ENCODE measurements at regions not wholly inside any gene's neighbourhood (a gene's known extent, or its start where the extent isn't known, plus 50 kb on each side); places are given as distances from the start of the nearest gene placed in this dataset.

DNA sequence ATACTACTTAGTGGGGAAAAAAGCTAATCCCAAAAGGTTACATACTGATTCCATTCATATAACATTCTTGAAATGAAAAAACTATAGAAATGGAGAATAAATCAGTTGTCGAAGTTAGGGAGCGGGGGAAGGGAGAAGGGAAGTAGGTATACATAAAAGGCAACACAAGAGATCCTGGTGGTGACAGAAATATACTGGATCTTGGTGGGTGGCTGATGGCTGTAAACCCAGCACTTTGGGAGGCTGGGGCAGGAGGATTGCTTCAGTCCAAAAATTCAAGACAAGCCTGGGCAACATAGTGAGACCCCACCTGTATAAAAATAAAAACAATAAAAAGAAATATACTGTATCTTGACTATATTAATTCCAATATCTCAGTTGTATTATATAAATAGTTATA lies 105.7 kb upstream of the LGSN start:
- TF ChIP-seq, protein P1, sequence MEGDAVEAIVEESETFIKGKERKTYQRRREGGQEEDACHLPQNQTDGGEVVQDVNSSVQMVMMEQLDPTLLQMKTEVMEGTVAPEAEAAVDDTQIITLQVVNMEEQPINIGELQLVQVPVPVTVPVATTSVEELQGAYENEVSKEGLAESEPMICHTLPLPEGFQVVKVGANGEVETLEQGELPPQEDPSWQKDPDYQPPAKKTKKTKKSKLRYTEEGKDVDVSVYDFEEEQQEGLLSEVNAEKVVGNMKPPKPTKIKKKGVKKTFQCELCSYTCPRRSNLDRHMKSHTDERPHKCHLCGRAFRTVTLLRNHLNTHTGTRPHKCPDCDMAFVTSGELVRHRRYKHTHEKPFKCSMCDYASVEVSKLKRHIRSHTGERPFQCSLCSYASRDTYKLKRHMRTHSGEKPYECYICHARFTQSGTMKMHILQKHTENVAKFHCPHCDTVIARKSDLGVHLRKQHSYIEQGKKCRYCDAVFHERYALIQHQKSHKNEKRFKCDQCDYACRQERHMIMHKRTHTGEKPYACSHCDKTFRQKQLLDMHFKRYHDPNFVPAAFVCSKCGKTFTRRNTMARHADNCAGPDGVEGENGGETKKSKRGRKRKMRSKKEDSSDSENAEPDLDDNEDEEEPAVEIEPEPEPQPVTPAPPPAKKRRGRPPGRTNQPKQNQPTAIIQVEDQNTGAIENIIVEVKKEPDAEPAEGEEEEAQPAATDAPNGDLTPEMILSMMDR (IDR thresholded peaks at IDR 0.05; ENCODE audit: low read depth, low read length, missing control alignments): no peak
- DNase-seq (ENCODE audit: low read depth): no peak

DNA sequence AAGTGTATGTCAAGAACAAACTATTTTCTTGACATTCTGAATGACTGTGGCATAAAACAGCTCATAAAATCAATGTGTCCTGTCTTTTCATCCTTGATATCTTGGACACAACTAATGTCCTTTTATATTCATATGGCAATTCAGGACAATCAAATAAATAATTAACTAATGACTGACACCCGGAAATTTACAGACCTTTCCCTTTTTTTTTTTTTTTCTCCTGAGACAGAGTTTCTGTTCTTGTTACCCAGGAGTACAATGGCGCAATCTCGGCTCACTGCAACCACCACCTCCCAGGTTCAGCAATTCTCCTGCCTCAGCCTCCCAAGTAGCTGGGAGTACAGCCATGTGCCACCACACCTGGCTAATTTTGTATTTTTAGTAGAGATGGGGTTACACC lies 107.1 kb upstream of the LGSN start:
- no peak for DNase-seq (ENCODE audit: low read depth)
- TF ChIP-seq, protein P1 (IDR thresholded peaks at IDR 0.05; ENCODE audit: low read depth, low read length, missing control alignments): no peak
- H3K4me3 ChIP-seq (ENCODE audit: low read depth, low read length): no peak overlapping the region

More for the DNA sequence above, 105.7 kb upstream of the LGSN start:
- no peak overlapping the region for H3K4me3 ChIP-seq (ENCODE audit: low read depth, low read length)

DNA sequence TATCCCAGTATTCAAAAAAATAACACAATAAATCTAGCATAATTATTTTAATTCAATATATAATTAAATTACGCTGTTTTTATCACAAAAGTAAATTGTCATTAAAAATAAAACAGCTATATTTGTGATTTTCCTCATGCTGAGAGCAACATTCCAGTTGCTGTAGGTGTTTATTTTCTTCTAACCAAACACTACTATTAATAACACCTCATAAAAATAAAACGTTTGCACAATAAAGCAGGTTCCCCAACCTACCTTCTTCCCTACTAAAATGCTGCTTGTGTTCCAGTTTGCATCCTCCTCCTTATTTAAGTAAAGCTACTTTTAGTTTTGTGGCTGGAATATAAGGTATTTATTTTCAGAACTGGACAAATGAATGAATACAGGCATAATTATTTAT lies 108.2 kb upstream of the LGSN start:
- TF ChIP-seq, protein P1 (IDR thresholded peaks at IDR 0.05; ENCODE audit: low read depth, low read length, missing control alignments): no peak
- no peak overlapping the region for H3K4me3 ChIP-seq (ENCODE audit: low read depth, low read length)
- DNase-seq (ENCODE audit: low read depth): no peak

DNA sequence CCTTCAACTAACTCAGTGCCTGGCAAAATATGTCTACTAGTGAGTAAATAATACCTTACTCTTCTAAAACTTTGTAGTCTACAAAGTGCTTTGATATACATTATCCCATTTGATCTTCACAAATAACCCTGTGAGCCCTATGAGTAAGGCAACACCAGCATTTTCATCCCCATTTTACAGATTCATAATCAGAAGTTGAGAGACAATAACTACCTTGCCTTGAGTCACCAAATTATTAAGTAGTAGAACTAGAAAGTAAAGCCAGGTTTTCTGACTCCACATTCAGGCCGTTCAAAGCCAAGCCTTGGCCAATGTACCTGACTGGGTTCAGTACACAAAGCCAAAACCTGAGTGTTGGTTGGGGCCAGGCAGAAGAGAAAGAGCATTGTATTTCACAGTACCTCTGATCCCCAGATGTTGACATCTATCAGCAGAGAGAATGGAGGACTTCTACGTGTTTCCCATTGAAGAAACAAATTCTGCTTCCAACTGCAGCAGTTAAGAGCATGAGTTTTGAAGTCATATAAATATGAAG lies 111.3 kb upstream of the LGSN start:
- TF ChIP-seq, protein P1 (IDR thresholded peaks at IDR 0.05; ENCODE audit: low read depth, low read length, missing control alignments): no peak
- DNase-seq (ENCODE audit: low read depth): no peak
- H3K4me3 ChIP-seq (ENCODE audit: low read depth, low read length): no peak overlapping the region

DNA sequence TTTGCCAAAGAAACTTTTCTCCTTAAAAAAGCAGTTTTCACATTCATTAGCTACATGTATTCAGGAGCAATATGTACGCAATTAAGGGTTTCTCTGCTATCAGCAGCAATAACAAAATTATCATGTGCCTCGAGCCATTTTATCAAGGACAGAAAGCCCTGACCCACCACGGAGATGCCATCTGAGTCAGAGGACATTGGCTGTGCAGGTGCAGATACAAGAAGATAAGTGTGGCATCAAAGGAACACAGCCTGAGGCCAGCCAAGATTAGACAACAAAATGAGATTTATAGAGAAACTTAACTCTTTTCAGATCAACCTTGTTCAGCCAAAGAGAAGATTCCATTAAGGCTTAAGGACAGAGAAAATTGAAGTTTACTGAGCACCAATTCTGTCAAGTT lies 115.2 kb upstream of the LGSN start:
- TF ChIP-seq, protein P1 (IDR thresholded peaks at IDR 0.05; ENCODE audit: low read depth, low read length, missing control alignments): no peak
- no peak overlapping the region for H3K4me3 ChIP-seq (ENCODE audit: low read depth, low read length)
- DNase-seq (ENCODE audit: low read depth): no peak

DNA sequence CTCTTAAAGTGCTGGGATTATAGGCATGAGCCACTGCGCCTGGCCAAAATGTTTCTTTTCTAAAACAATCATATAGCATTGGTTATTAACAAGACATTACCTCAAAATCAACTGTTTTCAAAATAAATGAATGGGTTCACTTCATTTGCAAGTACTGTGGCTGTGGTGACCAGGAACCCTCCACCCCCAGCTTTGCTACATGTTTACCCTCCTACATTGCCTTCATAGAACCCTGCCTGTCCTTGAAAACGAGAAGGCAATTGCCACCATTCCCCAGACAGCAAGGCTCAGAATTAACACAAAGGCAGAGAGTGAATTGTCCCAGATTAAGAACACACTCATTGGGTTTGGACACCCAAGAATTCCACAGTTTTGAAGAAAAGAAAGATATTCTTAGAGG lies 116.6 kb upstream of the LGSN start:
- H3K4me3 ChIP-seq (ENCODE audit: low read depth, low read length): no peak overlapping the region
- no peak for DNase-seq (ENCODE audit: low read depth)
- TF ChIP-seq, protein P1 (IDR thresholded peaks at IDR 0.05; ENCODE audit: low read depth, low read length, missing control alignments): no peak

DNA sequence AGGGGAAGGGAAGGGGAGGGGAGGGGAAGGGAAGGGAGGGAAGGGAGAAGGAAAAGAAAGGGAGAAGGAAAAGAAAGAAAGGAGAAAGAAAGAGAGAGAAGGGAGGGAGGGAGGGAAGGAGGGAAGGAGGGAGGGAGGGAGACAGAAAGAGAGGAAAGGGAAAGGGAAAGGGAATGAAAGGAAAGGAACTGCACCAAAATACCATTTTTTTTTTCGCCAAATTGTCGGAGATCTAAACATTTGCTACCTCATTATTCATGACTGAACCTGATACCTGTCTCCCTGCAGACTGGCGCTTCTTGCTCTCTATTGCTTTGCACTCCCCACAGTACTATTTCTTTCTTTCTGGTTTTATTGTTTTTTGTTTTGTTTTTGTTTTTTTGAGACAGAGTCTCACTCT lies 117.3 kb upstream of the LGSN start:
- TF ChIP-seq, protein P1 (IDR thresholded peaks at IDR 0.05; ENCODE audit: low read depth, low read length, missing control alignments): no peak
- no peak overlapping the region for H3K4me3 ChIP-seq (ENCODE audit: low read depth, low read length)
- no peak for DNase-seq (ENCODE audit: low read depth)

All from GM12864 (cell line).